Brain pericyte (primary cell): ENCODE measurements at regions not wholly inside any gene's neighbourhood (a gene's known extent, or its start where the extent isn't known, plus 50 kb on each side); places are given as distances from the start of the nearest gene placed in this dataset.
A peak's percentile ranks its signal among the peaks of the same experiment; 100 is the strongest.

ENCODE experiments used
- DNase-seq: peaks from one replicate; pipeline ENCODE4 v3.0.0-alpha.2; 2012; ENCODE audit warnings: low read depth, low spot score

DNA sequence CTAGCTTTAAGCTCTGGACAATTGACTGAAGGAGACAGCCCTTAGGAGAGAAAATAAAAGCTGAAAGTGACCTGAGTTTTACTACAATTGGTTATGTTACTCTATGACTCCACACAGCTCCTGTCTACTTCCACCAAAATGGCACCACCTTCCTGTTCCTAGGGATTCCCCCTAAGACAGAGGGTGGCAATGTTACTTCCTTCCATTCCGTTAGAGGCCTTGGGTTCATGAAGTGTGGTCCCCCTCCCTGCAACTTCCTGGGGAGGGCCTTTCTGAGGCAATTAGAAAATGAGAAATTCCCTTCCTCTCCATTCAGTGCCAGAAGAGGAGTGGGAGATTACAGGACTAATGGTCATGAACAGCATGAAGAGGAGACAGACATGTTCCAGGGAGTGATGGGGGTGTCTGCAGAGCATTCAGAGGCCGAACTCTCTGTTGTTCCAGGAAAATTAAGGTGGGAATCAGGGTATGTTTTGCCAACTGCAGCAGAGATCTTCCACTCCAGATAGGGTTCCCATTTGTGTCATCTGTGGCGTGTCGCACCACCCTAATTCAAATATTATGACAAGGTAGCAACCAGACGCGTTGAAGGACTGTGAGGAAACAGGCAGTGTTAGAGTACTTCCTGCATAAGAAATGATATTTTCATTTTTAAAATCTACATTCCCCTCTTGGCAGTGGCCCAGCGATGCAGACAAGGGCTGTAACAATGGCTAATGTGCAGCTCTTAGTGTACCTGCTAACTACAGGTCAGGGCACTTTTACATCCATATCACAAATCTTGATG lies 53.1 kb upstream of the TRIM67 start:
- no peak for DNase-seq

GRCh38 chr1:231107600-231108326 lies 54.1 kb upstream of the TRIM67 start:
- no peak for DNase-seq

GRCh38 chr1:231107151-231107550 lies 54.7 kb upstream of the TRIM67 start:
- DNase-seq = no peak

GRCh38 chr1:231106347-231106746 lies 55.5 kb upstream of the TRIM67 start:
- peak; percentile 53 for DNase-seq

DNA sequence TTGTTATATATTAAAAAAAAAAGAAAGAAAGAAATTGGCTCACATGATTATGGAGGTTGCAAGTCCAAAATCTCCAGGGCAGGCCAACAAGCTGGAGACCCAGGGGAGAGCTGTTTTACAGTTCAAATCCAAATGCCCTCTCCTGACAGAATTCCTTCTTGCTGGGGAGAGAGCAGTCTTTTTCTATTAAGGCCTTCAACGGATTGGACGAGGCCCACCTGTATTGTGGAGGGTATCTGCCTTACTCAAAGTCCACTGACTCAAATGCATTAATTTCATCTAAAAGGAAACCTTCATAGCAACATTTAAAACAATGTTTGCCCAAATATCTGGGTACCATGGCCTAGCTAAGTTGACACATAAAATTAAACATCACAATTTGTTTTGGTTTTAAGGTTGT lies 56.9 kb upstream of the TRIM67 start:
- DNase-seq = no peak

- DNase-seq = no peak
Measured at GRCh38 chr1:231103961-231104360, 57.9 kb upstream of the TRIM67 start.

DNA sequence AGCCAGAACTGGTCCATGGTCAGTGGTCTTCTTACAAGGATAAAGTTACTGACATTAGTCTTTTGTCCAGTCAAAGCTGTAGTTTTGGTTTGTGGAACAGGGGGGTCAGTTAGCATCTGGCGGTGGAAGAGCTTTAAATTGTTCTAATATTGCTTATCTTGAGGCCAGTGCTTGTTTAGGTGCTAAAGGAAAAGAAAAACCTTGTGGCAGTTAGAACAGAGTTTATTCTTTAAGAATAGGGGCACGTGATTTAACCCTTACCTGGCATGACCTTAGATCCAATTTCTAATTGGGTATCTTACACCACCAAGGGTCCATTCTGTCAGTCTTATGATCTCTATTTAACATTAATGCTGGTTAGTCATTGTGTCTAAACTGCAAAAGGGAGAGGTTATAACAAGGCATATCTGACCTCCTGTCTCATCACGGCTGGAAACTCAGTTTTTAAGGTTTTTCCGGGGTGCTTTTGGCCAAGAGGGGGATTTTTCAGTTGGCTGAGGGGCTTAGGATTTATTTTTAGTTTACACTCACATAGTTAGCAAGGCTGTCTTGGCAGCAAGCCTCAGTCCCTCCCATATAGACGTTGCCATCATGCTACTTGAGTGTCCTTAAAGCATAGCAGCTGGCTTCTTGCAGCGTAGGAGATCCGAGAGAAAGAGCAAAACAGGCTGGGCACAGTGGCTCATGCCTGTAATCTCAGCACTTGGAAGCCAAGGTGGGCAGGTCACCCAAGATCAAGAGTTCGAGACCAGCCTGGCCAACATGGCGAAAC lies 60.1 kb upstream of the FAM89A start:
- DNase-seq = no peak

GRCh38 chr1:231099311-231099710 lies 59.3 kb upstream of the FAM89A start:
- no peak for DNase-seq

DNA sequence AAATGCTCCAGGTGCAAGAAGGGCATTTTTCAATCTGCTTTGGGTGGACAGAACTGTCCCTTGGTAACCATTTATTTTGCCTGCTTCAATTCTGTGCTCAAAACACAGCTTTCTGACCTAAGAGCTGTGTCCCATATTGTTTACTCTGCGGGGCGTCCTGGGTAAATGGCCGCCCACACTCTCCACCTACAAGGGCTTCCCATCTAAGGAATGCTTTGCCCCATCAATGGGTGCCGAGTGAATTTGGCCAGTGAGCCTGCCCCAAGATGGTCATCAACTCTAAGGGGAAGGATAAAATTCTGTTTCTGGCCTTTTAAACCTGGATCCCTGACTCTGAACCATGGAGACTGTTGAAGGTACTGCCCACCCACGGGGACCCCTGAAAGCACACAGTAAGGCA lies 55.5 kb upstream of the FAM89A start:
- DNase-seq = no peak

DNA sequence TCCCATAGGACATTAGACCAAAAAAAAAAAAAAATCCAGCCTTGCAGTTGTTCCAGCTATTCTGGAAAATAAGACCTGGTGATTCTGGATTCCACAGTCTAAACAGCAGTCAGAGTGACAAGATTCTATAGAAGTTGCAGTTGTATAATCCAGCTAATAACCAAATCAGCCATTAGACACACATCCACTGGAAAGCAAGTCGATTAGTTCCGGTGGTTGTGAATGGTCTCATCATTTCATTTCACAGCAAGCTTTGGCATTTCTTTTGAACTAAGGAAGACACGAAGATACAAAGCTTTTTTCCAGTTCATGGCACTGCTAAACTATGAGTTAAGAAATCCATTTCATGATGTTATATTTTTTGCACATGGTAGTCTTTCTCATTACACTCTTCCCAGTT lies 54.4 kb upstream of the FAM89A start:
- no peak for DNase-seq

DNA sequence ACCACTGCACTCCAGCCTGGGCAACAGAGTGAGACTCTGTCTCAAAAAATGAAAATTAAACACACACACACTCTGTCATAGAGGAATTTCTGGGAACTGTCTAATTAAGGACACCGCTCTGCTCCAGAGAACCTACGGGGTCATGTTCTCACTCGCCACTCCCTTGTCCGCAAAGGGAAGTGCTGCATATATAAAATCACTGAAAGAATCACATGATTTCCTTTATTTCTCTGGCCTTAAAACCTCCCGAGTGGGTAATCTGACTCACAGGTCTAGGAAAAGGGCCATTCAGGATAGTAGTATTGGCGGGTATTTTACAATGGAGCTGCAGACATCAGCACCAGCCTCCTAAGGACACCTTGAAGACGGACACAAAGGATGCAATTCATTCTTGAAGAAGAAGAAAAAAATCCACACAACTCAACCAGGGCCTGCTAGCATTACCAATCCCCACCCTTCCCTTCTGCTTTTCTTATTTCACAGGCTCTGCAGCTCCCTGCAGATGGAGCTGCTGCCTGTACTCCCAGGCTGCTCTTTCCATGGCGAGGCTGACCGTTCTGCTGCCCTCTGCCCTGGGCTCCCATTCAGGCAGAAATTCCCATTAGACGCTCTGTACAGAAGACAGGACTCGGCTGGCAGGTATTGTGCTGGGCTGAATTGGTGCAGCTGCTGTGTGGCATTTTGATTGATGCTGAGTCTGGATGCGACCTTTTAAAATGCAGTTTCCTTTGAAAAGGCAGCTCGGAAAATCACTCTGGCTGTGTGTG lies 53.3 kb upstream of the FAM89A start:
- no peak for DNase-seq

DNA sequence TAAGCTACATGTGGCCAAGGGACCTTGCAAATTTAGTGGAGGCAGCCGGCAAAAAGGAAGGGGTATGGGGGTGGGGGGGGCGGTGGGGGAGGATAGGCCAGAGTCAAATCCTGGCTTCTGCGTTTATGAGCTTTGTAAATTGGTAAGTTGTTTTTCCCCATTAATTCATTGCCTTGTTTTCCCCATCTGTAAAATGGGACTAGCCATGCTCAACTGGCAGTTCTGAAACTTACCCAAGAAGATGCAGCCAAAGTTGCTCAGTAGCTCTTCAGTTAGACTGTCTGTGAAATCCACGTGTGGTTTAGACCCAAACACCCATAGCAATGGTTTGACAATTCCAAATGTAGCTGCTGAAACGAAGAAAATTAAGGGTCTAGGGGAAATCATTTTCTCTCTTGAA lies 52.3 kb upstream of the FAM89A start:
- no peak for DNase-seq

- DNase-seq = no peak
Measured at GRCh38 chr1:231091831-231092301, 51.8 kb upstream of the FAM89A start.

DNA sequence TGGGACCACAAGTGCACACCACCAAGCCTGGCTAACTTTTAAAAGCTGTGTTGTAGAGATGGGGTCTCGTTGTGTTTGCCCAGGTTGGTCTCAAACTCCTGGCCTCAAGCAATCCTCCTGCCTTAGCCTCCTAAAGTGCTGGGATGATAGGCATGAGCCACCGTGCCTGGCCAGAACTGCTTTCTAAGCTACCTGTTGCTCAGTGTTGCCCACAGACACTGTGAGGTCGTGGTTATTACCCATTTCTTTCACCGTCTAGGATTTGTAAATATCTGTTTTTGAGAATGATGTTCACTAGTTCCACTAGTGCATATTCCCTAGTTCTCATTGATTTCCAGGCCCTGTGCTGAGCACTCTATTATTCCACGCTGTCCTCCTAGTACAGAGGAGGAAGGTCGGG lies 51.4 kb upstream of the FAM89A start:
- no peak for DNase-seq
